IMR-90 (cell line): ENCODE measurements at regions not wholly inside any gene's neighbourhood (a gene's known extent, or its start where the extent isn't known, plus 50 kb on each side); places are given as distances from the start of the nearest gene placed in this dataset.

Source experiments
- ATAC-seq: fragments of 200-7000 bp; cut with Tn5 transposase; 2 replicates; pipeline ENCODE4 v1.9.1; 2020; ENCODE audit warnings: low read depth, mild to moderate bottlenecking, moderate library complexity
- BruUV-seq: library from RNA; stranded (reverse); fragments of 400-500 nt; replicated peaks from 2 replicates; lab custom pipeline; 2021; lab: Mats Ljungman, UMichigan
- CTCF ChIA-PET: fragments of 300-600 bp; formaldehyde crosslinking; extraction: SDS; loops from one replicate; lab custom pipeline; 2021; ENCODE audit warnings: antibody characterized with exemption; lab: Yijun Ruan, JAX
- POLR2A ChIA-PET: fragments of 300-600 bp; sonication (Branson Sonifier 250); formaldehyde crosslinking; loops from one replicate; lab custom pipeline; 2022; ENCODE audit warnings: antibody characterized with exemption; ENCODE audit not compliant: unreplicated experiment; lab: Charles Lee
- DNase-seq: peaks from one replicate; pipeline ENCODE4 v3.0.0; 2013
- H2AFZ ChIP-seq: replicated peaks from 2 replicates; pipeline ENCODE3; 2013; ENCODE audit warnings: low read length, mild to moderate bottlenecking; ENCODE audit not compliant: poor library complexity
- H2AK5ac ChIP-seq: 2 replicates; pipeline ENCODE4 v1.6.1; 2013; ENCODE audit warnings: low read depth, low read length, inconsistent platforms
- H2AK9ac ChIP-seq: replicated peaks from 2 replicates; pipeline ENCODE3; 2013; ENCODE audit warnings: mild to moderate bottlenecking, low read depth, low read length, moderate library complexity; ENCODE audit not compliant: poor library complexity
- H2BK120ac ChIP-seq: 2 replicates; pipeline ENCODE4 v1.6.1; 2013; ENCODE audit warnings: low read depth, low read length, inconsistent platforms
- H2BK15ac ChIP-seq: 3 replicates; pipeline ENCODE4 v1.6.1; 2013; ENCODE audit warnings: low read depth, low read length, inconsistent platforms
- H2BK20ac ChIP-seq: 2 replicates; pipeline ENCODE4 v1.6.1; 2013; ENCODE audit warnings: low read depth, mild to moderate bottlenecking, inconsistent platforms, low read length, moderate library complexity
- H2BK5ac ChIP-seq: 2 replicates; pipeline ENCODE4 v1.6.1; 2013; ENCODE audit warnings: mild to moderate bottlenecking, low read depth, low read length, inconsistent platforms; ENCODE audit not compliant: poor library complexity, severe bottlenecking
- H3K14ac ChIP-seq: replicated peaks from 2 replicates; pipeline ENCODE4 v1.6.1; 2013; ENCODE audit warnings: low read depth, low read length, inconsistent platforms
- H3K18ac ChIP-seq: 2 replicates; pipeline ENCODE4 v1.6.1; 2013; ENCODE audit warnings: low read depth, low read length, control low read depth
- H3K23ac ChIP-seq: 2 replicates; pipeline ENCODE4 v1.6.1; 2013; ENCODE audit warnings: low read depth, low read length, inconsistent platforms
- H3K27ac ChIP-seq: 2 replicates; pipeline ENCODE4 v1.5.1; 2013; ENCODE audit warnings: mild to moderate bottlenecking, control low read depth, low read length; ENCODE audit not compliant: insufficient read depth
- H3K27me3 ChIP-seq: 2 replicates; pipeline ENCODE4 v1.6.1; 2013; ENCODE audit warnings: low read length; ENCODE audit not compliant: control insufficient read depth, insufficient read depth
- H3K36me3 ChIP-seq: 2 replicates; pipeline ENCODE4 v1.6.1; 2013; ENCODE audit warnings: low read length, mixed read lengths; ENCODE audit not compliant: control insufficient read depth, insufficient read depth
- H3K4ac ChIP-seq: 2 replicates; pipeline ENCODE4 v1.6.1; 2013; ENCODE audit warnings: low read depth, low read length, inconsistent platforms
- H3K4me1 ChIP-seq: 2 replicates; pipeline ENCODE4 v1.6.1; 2013; ENCODE audit warnings: low read length, mixed read lengths; ENCODE audit not compliant: control insufficient read depth, insufficient read depth
- H3K4me2 ChIP-seq: 2 replicates; pipeline ENCODE4 v1.6.1; 2013; ENCODE audit warnings: low read depth, mild to moderate bottlenecking, control low read depth, low read length, moderate library complexity
- H3K4me3 ChIP-seq: 2 replicates; pipeline ENCODE4 v1.5.1; 2013; ENCODE audit warnings: low read depth, mild to moderate bottlenecking, control low read depth, low read length, moderate library complexity; ENCODE audit not compliant: insufficient read depth
- H3K56ac ChIP-seq: 2 replicates; pipeline ENCODE4 v1.6.1; 2013; ENCODE audit warnings: low read length, inconsistent platforms; ENCODE audit not compliant: insufficient read depth; ENCODE audit errors: extremely low read depth
- H3K79me1 ChIP-seq, 2 experiments: 2 replicates each; pipeline ENCODE4 v1.6.1; 2013; ENCODE audit warnings: low read length in 2 of 2, inconsistent platforms in 1 of 2, low read depth in 1 of 2
- H3K9ac ChIP-seq: 2 replicates; pipeline ENCODE4 v1.6.1; 2013; ENCODE audit warnings: low read depth, low read length, control low read depth
- H3K9me1 ChIP-seq: 2 replicates; pipeline ENCODE4 v1.6.1; 2013; ENCODE audit warnings: low read length, inconsistent platforms; ENCODE audit not compliant: insufficient read depth
- H3K9me3 ChIP-seq: 2 replicates; pipeline ENCODE4 v1.6.1; 2013; ENCODE audit warnings: low read length; ENCODE audit not compliant: control insufficient read depth, insufficient read depth
- H4K20me1 ChIP-seq: 2 replicates; pipeline ENCODE4 v1.6.1; 2013; ENCODE audit warnings: low read length, inconsistent platforms; ENCODE audit not compliant: insufficient read depth
- H4K5ac ChIP-seq: 2 replicates; pipeline ENCODE4 v1.6.1; 2013; ENCODE audit warnings: mild to moderate bottlenecking, low read depth, low read length, control low read depth
- H4K8ac ChIP-seq, 2 experiments: 2 replicates each; pipeline ENCODE4 v1.6.1; 2013; ENCODE audit warnings: low read depth in 2 of 2, low read length in 2 of 2, control low read depth in 1 of 2, inconsistent platforms in 1 of 2
- H4K91ac ChIP-seq: 2 replicates; pipeline ENCODE4 v1.6.1; 2013; ENCODE audit warnings: low read depth, low read length, inconsistent platforms; ENCODE audit not compliant: insufficient read depth
- CEBPB ChIP-seq: IDR thresholded peaks from 2 replicates; pipeline ENCODE4 v1.6.1; 2012; ENCODE audit warnings: low read depth, low read length, improper control_type of control experiment
- CHD1 ChIP-seq: IDR thresholded peaks from 2 replicates; pipeline ENCODE4 v1.6.1; 2012; ENCODE audit warnings: low read depth, low read length, improper control_type of control experiment
- WGBS, 2 experiments: methylation state at CpG; one replicate each; pipeline versions ENCODE4 v1.1.5 to v1.1.7; 2013; ENCODE audit warnings: missing lambda C conversion rate in 2 of 2; ENCODE audit not compliant: insufficient read length in 1 of 2; ENCODE audit errors: extremely low coverage in 2 of 2; 5-methylcytosine and 5-hydroxymethylcytosine counted together
- dilution Hi-C: fragments of 300-500 bp; cut with HindIII; formaldehyde crosslinking; loops from one replicate; pipeline ENCODE4 v1.14.3; 2018; ENCODE audit warnings: low sequenced_read_pairs; ENCODE audit not compliant: unreplicated experiment
- in situ Hi-C: fragments of 300-500 bp; cut with MboI; formaldehyde crosslinking; loops from 3 replicates; pipeline ENCODE4 v1.14.3; 2019; ENCODE audit warnings: low sequenced_read_pairs, inconsistent platforms, mixed read lengths
- intact Hi-C: fragments of 100-400 bp; cut with micrococcal nuclease; formaldehyde crosslinking; loops from 2 replicates; pipeline ENCODE4 v1.10.0; 2022

DNA sequence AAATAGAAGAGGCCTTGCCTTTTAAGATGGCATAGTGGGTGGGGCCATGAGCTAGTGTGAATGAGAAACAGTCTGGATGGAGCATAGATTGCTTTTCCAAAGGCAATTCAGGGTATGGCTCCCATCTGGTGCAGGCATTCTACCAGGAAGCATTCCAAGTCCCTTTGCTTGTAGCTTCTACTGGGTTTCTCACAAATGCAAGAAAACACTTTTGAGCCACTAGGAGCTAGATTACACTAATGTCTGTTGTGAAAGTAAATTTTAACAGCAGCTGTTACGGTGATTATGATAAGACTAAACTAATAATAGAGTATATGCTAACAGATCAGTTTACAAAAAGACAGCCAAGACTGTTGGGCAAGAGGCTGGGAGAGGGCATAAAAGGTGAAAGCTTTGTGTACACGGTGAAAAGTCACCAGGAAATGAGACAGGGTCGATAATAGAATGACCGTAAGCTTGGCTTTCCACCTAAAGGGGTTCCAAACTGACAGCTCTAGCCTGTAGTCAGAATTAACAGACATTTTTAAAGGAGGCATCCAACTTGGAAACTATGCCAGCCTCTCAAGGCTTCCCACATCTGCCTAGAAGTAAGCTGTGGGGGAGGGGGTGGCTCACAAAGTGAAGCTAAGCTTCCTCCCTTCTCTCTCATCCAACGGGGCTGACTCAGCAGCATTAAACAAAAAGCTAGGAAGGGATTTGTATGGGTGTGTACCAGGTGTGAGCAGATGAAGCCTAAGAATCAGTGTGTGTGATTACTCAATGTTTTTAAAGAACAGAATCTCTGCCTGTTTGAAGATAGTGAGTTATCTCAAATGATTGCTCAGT is 61.1 kb upstream of the GPD1L start:
- WGBS, 2 experiments = 0% methylated on average over 1 of the region's 5 CpGs; no CpG with 5 or more reads in 1 of the 2 experiments
- no peak overlapping the region for H2AK9ac ChIP-seq
- peak; percentile 81 for DNase-seq

More for the DNA sequence above, 61.1 kb upstream of the GPD1L start:
- Histone ChIP-seq H3K27me3 (0 out of 2 replicates have a peak, but pooled peaks cover 2% of the 10 kb centered on the region), H2BK120ac (no peak overlapping the region), H3K9me1 (no peaks in the 10 kb centered on the region), H3K4me1 (no peaks in the 10 kb centered on the region), H4K8ac (no peak overlapping the region), H4K5ac (no peak overlapping the region), H3K4ac (no peak overlapping the region), H3K36me3 (no peaks in the 10 kb centered on the region), H3K4me3 (no peak overlapping the region), H3K56ac (no peak overlapping the region), H3K14ac (no peak overlapping the region), H3K4me2 (peak overlapping the region; percentile 72), H3K27ac (peak overlapping the region; percentile 76; the same call in 1 of the 2 replicates), H2AFZ (peak overlapping the region; percentile 63), H2BK20ac (no peak overlapping the region), H4K20me1 (no peaks in the 10 kb centered on the region), H3K79me1 (no peaks in the 10 kb centered on the region), H2AK5ac (no peak overlapping the region), H3K23ac (no peak overlapping the region), H3K9me3 (peaks cover 2% of the 10 kb centered on the region; the same call in 1 of the 2 replicates), H3K18ac (no peak overlapping the region), H4K91ac (no peak overlapping the region), H3K9ac (no peak overlapping the region), H2BK5ac (no peak overlapping the region), H2BK15ac (no peak overlapping the region)
- in situ Hi-C loops (no loop called here), intact Hi-C loops (no loop called here), dilution Hi-C loops (no loop called here)
- TF ChIP-seq CEBPB (peak; percentile 74), CHD1 (no peak)
- ChIA-PET CTCF (interaction anchor here (1.1 kb wide), 1 partner anchor 99 kb away, joined by 3 read pairs; no protein-coding TSS in a partner anchor), POLR2A (no interaction called here)
- no TSS peak for BruUV-seq
- ATAC-seq = peak; percentile 89
